ENCODE measurements at regions not wholly inside any gene's neighbourhood (a gene's known extent, or its start where the extent isn't known, plus 50 kb on each side); places are given as distances from the start of the nearest gene placed in this dataset.
"Not testable (repeated sequence)": the region's sequence is repeated elsewhere in the genome, so short reads cannot be mapped to it uniquely, and the experiment has no call there.

DNA sequence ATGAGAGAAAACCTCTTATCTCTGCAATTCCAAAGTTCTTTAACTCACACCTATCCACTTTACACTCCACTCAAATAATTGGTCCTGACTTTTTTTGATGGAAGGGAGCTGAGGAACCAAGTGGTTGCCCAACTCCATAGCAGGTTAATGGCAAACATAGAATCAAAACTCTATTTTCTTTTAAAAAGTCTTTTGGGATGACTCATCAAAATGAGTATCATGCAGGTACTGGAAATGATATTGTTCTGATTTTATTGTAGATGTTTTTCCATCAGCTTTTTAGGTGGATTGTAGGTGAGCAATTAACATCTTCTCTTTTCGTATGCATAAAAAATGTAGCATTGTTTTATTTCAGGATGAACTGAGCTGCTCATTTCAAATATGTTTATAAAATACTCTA lies 239.5 kb downstream of the SATB1 start:
- H3K9me2 ChIP-seq (ENCODE audit: insufficient read depth, low read length), result no peaks in the 10 kb centered on the region
- no TSS peak for BruUV-seq (replicated peaks)
- H3K36me3 ChIP-seq (ENCODE audit: insufficient read depth, low read length), result no peaks in the 10 kb centered on the region
- peaks cover 14% of the 10 kb centered on the region for H3K4me1 ChIP-seq (ENCODE audit: insufficient read depth, low read length, poor library complexity, severe bottlenecking)
- ChIA-PET POLR2A (interaction anchor here (1.2 kb wide), 1 partner anchor 20 kb away, joined by 3 read pairs; no protein-coding TSS in a partner anchor), CTCF (ENCODE audit: unreplicated experiment) (no interaction called here)
- intact Hi-C loops (cut with micrococcal nuclease; ENCODE audit: unreplicated experiment), result no loop called here
- H3K79me2 ChIP-seq (ENCODE audit: insufficient read depth, low read depth, low read length), result no peaks in the 10 kb centered on the region
- no peak overlapping the region for H3K4me3 ChIP-seq (ENCODE audit: low read depth, low read length, poor library complexity, severe bottlenecking)
- H2AFZ ChIP-seq (ENCODE audit: low read length), result no peak overlapping the region
- no peak overlapping the region for H3K27ac ChIP-seq (ENCODE audit: low read depth, low read length, poor library complexity, severe bottlenecking)
- no peak overlapping the region for H3K4me2 ChIP-seq (ENCODE audit: low read length)
- no peak for DNase-seq (ENCODE audit: low spot score)
- no peaks in the 10 kb centered on the region for H4K20me1 ChIP-seq (ENCODE audit: insufficient read depth, low read length)
- TF ChIP-seq, protein P1, sequence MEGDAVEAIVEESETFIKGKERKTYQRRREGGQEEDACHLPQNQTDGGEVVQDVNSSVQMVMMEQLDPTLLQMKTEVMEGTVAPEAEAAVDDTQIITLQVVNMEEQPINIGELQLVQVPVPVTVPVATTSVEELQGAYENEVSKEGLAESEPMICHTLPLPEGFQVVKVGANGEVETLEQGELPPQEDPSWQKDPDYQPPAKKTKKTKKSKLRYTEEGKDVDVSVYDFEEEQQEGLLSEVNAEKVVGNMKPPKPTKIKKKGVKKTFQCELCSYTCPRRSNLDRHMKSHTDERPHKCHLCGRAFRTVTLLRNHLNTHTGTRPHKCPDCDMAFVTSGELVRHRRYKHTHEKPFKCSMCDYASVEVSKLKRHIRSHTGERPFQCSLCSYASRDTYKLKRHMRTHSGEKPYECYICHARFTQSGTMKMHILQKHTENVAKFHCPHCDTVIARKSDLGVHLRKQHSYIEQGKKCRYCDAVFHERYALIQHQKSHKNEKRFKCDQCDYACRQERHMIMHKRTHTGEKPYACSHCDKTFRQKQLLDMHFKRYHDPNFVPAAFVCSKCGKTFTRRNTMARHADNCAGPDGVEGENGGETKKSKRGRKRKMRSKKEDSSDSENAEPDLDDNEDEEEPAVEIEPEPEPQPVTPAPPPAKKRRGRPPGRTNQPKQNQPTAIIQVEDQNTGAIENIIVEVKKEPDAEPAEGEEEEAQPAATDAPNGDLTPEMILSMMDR (conservative IDR thresholded peaks at IDR 0.05; ENCODE audit: low read length), result no peak
- TF ChIP-seq EZH2phosphoT487 (IDR thresholded peaks at IDR 0.05; ENCODE audit: borderline replicate concordance, low read depth, low read length), result no peak
- no peaks in the 10 kb centered on the region for H3K9me3 ChIP-seq (ENCODE audit: low read length)

DNA sequence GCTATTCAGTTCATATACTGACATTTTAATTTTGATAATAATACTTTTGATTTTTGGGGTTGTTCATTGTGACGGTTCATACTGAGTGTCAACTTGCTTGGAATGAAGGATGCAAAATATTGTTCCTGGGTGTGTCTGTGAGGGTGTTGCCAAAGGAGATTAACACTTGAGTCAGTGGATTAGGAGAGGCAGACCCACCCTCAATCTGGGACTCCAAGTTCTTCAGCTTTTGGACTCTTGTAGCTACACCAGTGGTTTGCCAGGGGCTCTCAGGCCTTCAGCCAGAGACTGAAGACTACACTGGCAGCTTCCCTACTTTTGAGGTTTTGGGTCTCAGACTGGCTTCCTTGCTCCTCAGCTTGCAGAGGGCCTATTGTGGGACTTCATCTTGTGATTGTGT lies 242.2 kb downstream of the SATB1 start:
- intact Hi-C loops (cut with micrococcal nuclease; ENCODE audit: unreplicated experiment); CTCF ChIA-PET (ENCODE audit: unreplicated experiment); H2AFZ ChIP-seq (ENCODE audit: low read length); H3K4me1 ChIP-seq (ENCODE audit: insufficient read depth, low read length, poor library complexity, severe bottlenecking); DNase-seq (ENCODE audit: low spot score); H3K36me3 ChIP-seq (ENCODE audit: insufficient read depth, low read length); H3K9me2 ChIP-seq (ENCODE audit: insufficient read depth, low read length); H3K79me2 ChIP-seq (ENCODE audit: insufficient read depth, low read depth, low read length); H3K27ac ChIP-seq (ENCODE audit: low read depth, low read length, poor library complexity, severe bottlenecking); H4K20me1 ChIP-seq (ENCODE audit: insufficient read depth, low read length); BruUV-seq (replicated peaks); H3K4me2 ChIP-seq (ENCODE audit: low read length); POLR2A ChIA-PET; H3K9me3 ChIP-seq (ENCODE audit: low read length); H3K4me3 ChIP-seq (ENCODE audit: low read depth, low read length, poor library complexity, severe bottlenecking): not testable (repeated sequence)

DNA sequence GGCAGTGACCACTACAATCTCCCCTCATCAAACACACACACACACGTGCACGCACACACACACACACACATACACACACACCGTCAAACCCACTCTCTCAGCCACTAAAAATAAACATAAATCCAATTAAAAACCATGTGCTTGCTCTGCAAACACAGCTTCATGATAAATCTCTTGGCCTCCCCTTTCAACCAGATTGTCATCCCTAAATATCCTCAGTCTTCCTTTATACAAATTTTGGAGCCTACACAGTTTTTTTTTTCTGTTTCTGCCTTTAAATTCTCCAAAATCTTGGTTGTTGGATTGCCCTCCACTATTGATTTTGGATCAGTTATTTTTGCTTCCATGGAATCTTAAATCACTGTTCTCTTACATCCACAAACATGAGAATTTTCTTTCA lies 245.6 kb downstream of the SATB1 start:
- H3K9me3 ChIP-seq (ENCODE audit: low read length), result peaks cover 11% of the 10 kb centered on the region; the same call in 1 of the 2 replicates
- intact Hi-C loops (cut with micrococcal nuclease; ENCODE audit: unreplicated experiment), result loop anchor here (10.0 kb wide), 1 partner anchor 205 kb away; no protein-coding TSS in a partner anchor
- POLR2A ChIA-PET, result no interaction called here
- H4K20me1 ChIP-seq (ENCODE audit: insufficient read depth, low read length), result no peaks in the 10 kb centered on the region
- DNase-seq (ENCODE audit: low spot score), result no peak
- H3K79me2 ChIP-seq (ENCODE audit: insufficient read depth, low read depth, low read length), result no peaks in the 10 kb centered on the region
- H3K27ac ChIP-seq (ENCODE audit: low read depth, low read length, poor library complexity, severe bottlenecking), result no peak overlapping the region
- CTCF ChIA-PET (ENCODE audit: unreplicated experiment), result no interaction called here
- H3K4me3 ChIP-seq (ENCODE audit: low read depth, low read length, poor library complexity, severe bottlenecking), result no peak overlapping the region
- no peak overlapping the region for H2AFZ ChIP-seq (ENCODE audit: low read length)
- BruUV-seq (replicated peaks), result no TSS peak
- no peaks in the 10 kb centered on the region for H3K4me1 ChIP-seq (ENCODE audit: insufficient read depth, low read length, poor library complexity, severe bottlenecking)
- no peaks in the 10 kb centered on the region for H3K9me2 ChIP-seq (ENCODE audit: insufficient read depth, low read length)
- H3K4me2 ChIP-seq (ENCODE audit: low read length), result no peak overlapping the region
- TF ChIP-seq EZH2phosphoT487 (IDR thresholded peaks at IDR 0.05; ENCODE audit: borderline replicate concordance, low read depth, low read length), result no peak
- TF ChIP-seq, protein P1 (conservative IDR thresholded peaks at IDR 0.05; ENCODE audit: low read length), result no peak
- no peaks in the 10 kb centered on the region; the same call in 1 of the 2 replicates for H3K36me3 ChIP-seq (ENCODE audit: insufficient read depth, low read length)
